Calu3 (cell line): ENCODE measurements at regions not wholly inside any gene's neighbourhood (a gene's known extent, or its start where the extent isn't known, plus 50 kb on each side); places are given as distances from the start of the nearest gene placed in this dataset.
"Not testable (repeated sequence)": the region's sequence is repeated elsewhere in the genome, so short reads cannot be mapped to it uniquely, and the experiment has no call there.

Experiments used
- BruUV-seq: library from RNA; stranded (reverse); fragments of 400-500 nt; replicated peaks from 2 replicates; lab custom pipeline; 2021; lab: Mats Ljungman, UMichigan
- CTCF ChIA-PET: fragments of 300-600 bp; sonication (Branson Sonifier 250); formaldehyde crosslinking; loops from one replicate; lab custom pipeline; 2022; ENCODE audit warnings: antibody characterized with exemption; lab: Charles Lee
- DNase-seq: peaks from one replicate; pipeline ENCODE4 v3.0.0; 2022
- H3K27ac Mint-ChIP-seq: one replicate; pipeline ENCODE4 v1.8.0; 2022; ENCODE audit warnings: mixed read lengths; ENCODE audit not compliant: unreplicated experiment
- H3K27me3 Mint-ChIP-seq: one replicate; pipeline ENCODE4 v1.8.0; 2022; ENCODE audit warnings: mixed read lengths; ENCODE audit not compliant: unreplicated experiment
- H3K36me3 Mint-ChIP-seq: one replicate; pipeline ENCODE4 v1.8.0; 2022; ENCODE audit warnings: mild to moderate bottlenecking, moderate library complexity, mixed read lengths; ENCODE audit not compliant: insufficient read depth, unreplicated experiment
- H3K4me1 Mint-ChIP-seq: one replicate; pipeline ENCODE4 v1.8.0; 2022; ENCODE audit warnings: mild to moderate bottlenecking, low read depth, mixed read lengths; ENCODE audit not compliant: unreplicated experiment
- H3K4me3 Mint-ChIP-seq: one replicate; pipeline ENCODE4 v1.8.0; 2022; ENCODE audit warnings: mild to moderate bottlenecking, low read depth, moderate library complexity, mixed read lengths; ENCODE audit not compliant: unreplicated experiment
- H3K9me3 Mint-ChIP-seq: one replicate; pipeline ENCODE4 v1.8.0; 2022; ENCODE audit warnings: low read depth, mixed read lengths; ENCODE audit not compliant: unreplicated experiment
- CTCF ChIP-seq: fragments of 200-600 bp; IDR thresholded peaks from one replicate; pipeline ENCODE4 v1.8.0; 2022; ENCODE audit warnings: antibody characterized with exemption; ENCODE audit not compliant: unreplicated experiment
- intact Hi-C: fragments of 100-400 bp; cut with micrococcal nuclease; formaldehyde crosslinking; loops from one replicate; pipeline ENCODE4 v1.10.0; 2022; ENCODE audit not compliant: unreplicated experiment

GRCh38 chr12:131290255-131290959, 336.7 kb downstream of the ADGRD1 start:
- peaks cover 2% of the 10 kb centered on the region for H3K4me1 Mint-ChIP-seq
- H3K27ac Mint-ChIP-seq, result no peak overlapping the region
- no TSS peak for BruUV-seq
- CTCF ChIA-PET, result no interaction called here
- intact Hi-C loops, result loop anchor here (5.0 kb wide), 1 partner anchor 377 kb away; no protein-coding TSS in a partner anchor
- no peak for DNase-seq
- no peak for TF ChIP-seq CTCF
- H3K4me3 Mint-ChIP-seq, result no peak overlapping the region
- H3K36me3 Mint-ChIP-seq, result no peaks in the 10 kb centered on the region
- H3K9me3 Mint-ChIP-seq, result peaks cover 3% of the 10 kb centered on the region
- H3K27me3 Mint-ChIP-seq, result peaks cover 37% of the 10 kb centered on the region

DNA sequence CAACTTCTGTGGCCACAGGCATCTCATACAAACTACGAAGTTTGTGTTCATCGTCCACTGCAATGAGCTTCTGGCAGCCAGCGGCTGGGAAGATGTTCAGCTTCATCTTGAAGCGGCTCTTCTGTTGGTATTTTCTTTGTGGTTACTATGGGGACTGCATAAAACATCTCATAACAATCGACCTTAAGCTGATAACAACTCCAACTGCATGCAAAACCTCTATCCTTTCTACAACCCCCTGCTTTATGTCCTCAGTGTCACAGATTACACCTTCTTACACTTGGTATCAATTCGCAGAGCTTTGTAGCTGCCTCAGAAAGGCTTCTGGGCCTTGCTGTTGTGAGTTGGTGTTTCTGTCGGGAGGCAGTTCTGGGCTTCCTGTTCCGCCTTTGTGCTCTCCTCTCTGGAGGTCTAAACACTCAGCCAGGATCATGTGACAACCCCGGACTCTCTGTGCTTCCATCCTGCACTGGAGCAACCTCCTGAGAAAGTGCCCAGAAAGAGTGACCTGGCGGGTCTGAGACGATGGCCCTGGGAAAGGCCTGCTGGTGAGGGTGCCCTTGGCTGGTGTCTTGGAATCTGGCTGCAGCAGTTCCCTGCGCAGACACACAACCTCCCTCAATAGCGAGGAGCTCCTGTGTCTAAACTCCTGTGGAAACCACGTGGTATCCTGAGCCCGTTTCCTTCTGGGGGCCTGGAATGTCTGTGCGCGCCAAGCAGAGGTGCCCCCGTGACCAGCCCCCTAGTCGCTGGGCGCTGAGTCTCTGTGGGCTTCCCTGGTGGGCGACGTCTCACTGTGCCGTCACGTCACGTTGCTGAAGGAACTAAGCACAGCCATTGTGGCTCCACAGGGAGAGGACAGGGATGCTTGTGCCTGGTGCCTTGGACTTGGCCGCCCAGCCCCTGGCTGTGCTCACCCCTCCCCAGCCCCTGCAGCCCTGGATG, 339.6 kb downstream of the ADGRD1 start:
- not testable (repeated sequence) for BruUV-seq, H3K27ac Mint-ChIP-seq, H3K4me1 Mint-ChIP-seq, H3K4me3 Mint-ChIP-seq, H3K9me3 Mint-ChIP-seq, H3K36me3 Mint-ChIP-seq, DNase-seq
- CTCF ChIA-PET, result interaction anchor here (1.3 kb wide), 1 partner anchor 373 kb away, joined by 3 read pairs; no protein-coding TSS in a partner anchor
- H3K27me3 Mint-ChIP-seq, result peaks cover 33% of the 10 kb centered on the region
- intact Hi-C loops, result loop anchor here (5.0 kb wide), 1 partner anchor 374 kb away; no protein-coding TSS in a partner anchor

DNA sequence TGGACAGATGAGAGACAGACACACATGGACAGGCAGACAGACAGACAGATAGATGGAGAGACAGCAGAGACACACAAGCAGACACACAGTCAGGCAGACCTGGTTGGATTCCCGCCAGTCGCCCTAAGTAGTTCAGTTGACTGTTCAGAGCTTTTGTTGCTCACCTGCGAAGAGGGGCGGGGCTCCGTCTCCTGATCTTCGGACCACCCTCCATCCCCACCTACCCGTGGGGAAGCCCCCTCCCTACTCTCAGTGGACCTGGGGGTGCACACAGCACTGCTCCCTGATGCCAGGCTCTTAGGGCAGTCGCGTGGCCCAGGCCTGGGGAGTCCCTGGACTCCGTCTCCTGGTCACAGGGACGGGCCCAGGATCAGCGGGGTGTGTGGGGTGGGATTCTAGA, 341.0 kb downstream of the ADGRD1 start:
- H3K4me3 Mint-ChIP-seq, H3K9me3 Mint-ChIP-seq, H3K36me3 Mint-ChIP-seq, H3K4me1 Mint-ChIP-seq, CTCF ChIA-PET, DNase-seq, BruUV-seq, H3K27ac Mint-ChIP-seq: not testable (repeated sequence)
- peaks cover 33% of the 10 kb centered on the region for H3K27me3 Mint-ChIP-seq
- intact Hi-C loops, result loop anchor here (5.0 kb wide), 1 partner anchor 373 kb away; no protein-coding TSS in a partner anchor

- H3K9me3 Mint-ChIP-seq, H3K27ac Mint-ChIP-seq, H3K4me3 Mint-ChIP-seq, DNase-seq, CTCF ChIA-PET, BruUV-seq, H3K4me1 Mint-ChIP-seq, H3K36me3 Mint-ChIP-seq, intact Hi-C loops: not testable (repeated sequence)
- peaks cover 32% of the 10 kb centered on the region for H3K27me3 Mint-ChIP-seq
Measured at GRCh38 chr12:131295117-131295516, 341.4 kb downstream of the ADGRD1 start.

- H3K27ac Mint-ChIP-seq, H3K36me3 Mint-ChIP-seq, H3K4me1 Mint-ChIP-seq, H3K9me3 Mint-ChIP-seq, BruUV-seq, CTCF ChIA-PET, H3K4me3 Mint-ChIP-seq, DNase-seq, intact Hi-C loops: not testable (repeated sequence)
- H3K27me3 Mint-ChIP-seq, result peaks cover 28% of the 10 kb centered on the region
Measured at GRCh38 chr12:131295559-131295958, 341.9 kb downstream of the ADGRD1 start.

DNA sequence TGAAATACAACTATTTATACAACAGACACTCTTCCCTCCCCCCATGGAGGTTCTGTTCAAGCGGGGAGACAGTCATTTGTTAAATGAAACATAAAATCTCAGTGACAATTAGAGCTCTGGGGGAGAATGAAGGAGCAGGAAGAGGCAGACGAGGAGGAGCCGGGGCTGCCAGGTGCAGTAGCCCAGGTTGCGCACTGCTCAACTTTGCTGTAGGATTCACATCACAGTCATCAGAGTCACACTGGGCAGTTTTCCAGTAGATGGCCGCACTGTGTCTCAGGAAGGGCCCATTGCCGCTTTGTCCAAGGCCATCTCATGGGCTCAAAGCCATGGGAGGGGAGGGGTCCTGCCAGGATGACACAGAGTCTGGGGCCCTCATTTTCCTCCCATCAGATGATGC, 342.4 kb downstream of the ADGRD1 start:
- intact Hi-C loops, DNase-seq, H3K9me3 Mint-ChIP-seq, H3K4me3 Mint-ChIP-seq, H3K27ac Mint-ChIP-seq, BruUV-seq, H3K4me1 Mint-ChIP-seq, H3K36me3 Mint-ChIP-seq, CTCF ChIA-PET: not testable (repeated sequence)
- H3K27me3 Mint-ChIP-seq, result peaks cover 22% of the 10 kb centered on the region

DNA sequence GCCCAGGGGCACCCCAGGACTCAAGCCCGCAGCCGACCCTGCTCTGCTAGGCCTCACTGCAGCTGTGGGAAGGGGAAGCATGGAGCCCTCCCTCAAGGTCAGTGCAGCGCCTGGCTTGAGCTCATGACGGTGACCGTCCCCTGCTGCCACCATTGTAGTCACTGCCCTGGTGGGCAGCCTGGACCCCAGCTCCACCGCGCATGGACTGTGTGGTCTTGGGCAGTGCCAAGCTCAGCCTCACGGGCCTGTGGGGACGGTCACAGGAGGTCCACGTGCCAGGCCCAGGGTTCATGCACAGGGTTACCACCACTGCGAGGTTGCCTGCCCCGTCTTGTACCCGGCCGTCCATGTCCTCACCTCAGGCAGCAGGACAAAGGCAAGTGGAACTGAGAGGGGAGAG, 342.9 kb downstream of the ADGRD1 start:
- H3K27me3 Mint-ChIP-seq, result peaks cover 17% of the 10 kb centered on the region
- CTCF ChIA-PET, DNase-seq, H3K36me3 Mint-ChIP-seq, BruUV-seq, H3K4me3 Mint-ChIP-seq, H3K9me3 Mint-ChIP-seq, H3K27ac Mint-ChIP-seq, intact Hi-C loops, H3K4me1 Mint-ChIP-seq: not testable (repeated sequence)

GRCh38 chr12:131298526-131299369, 345.0 kb downstream of the ADGRD1 start:
- BruUV-seq, H3K27ac Mint-ChIP-seq, H3K4me3 Mint-ChIP-seq, H3K9me3 Mint-ChIP-seq, H3K36me3 Mint-ChIP-seq, DNase-seq, intact Hi-C loops, CTCF ChIA-PET, H3K4me1 Mint-ChIP-seq: not testable (repeated sequence)
- peaks cover 14% of the 10 kb centered on the region for H3K27me3 Mint-ChIP-seq
